ENCODE measurements at regions not wholly inside any gene's neighbourhood (a gene's known extent, or its start where the extent isn't known, plus 50 kb on each side); places are given as distances from the start of the nearest gene placed in this dataset.

GRCh38 chr10:1847361-1847760 lies 110.0 kb upstream of the ADARB2 start:
- DNase-seq: no peak

- DNase-seq: no peak
Observed at GRCh38 chr10:1846032-1846431, 108.7 kb upstream of the ADARB2 start.

GRCh38 chr10:1841759-1842158 lies 104.4 kb upstream of the ADARB2 start:
- DNase-seq: no peak

- DNase-seq: no peak
Observed at GRCh38 chr10:1829712-1830111, 92.4 kb upstream of the ADARB2 start.

- DNase-seq: no peak
Observed at GRCh38 chr10:1824928-1825327, 87.6 kb upstream of the ADARB2 start.

GRCh38 chr10:1814556-1814955 lies 77.2 kb upstream of the ADARB2 start:
- no peak for DNase-seq

- no peak for DNase-seq
Observed at GRCh38 chr10:1809139-1809741, 71.9 kb upstream of the ADARB2 start.

- DNase-seq: no peak
Observed at GRCh38 chr10:1807924-1808323, 70.6 kb upstream of the ADARB2 start.

- DNase-seq: no peak
Observed at GRCh38 chr10:1807196-1807595, 69.9 kb upstream of the ADARB2 start.

GRCh38 chr10:1802413-1802812 lies 65.1 kb upstream of the ADARB2 start:
- DNase-seq: no peak

GRCh38 chr10:1788401-1788800 lies 51.1 kb upstream of the ADARB2 start:
- DNase-seq: no peak
